H9 (cell line): ENCODE measurements at regions not wholly inside any gene's neighbourhood (a gene's known extent, or its start where the extent isn't known, plus 50 kb on each side); places are given as distances from the start of the nearest gene placed in this dataset.

ENCODE experiments used
- DNase-seq: peaks from one replicate; pipeline ENCODE4 v3.0.0-alpha.2; 2017
- H2AFZ ChIP-seq: one replicate; pipeline ENCODE4 v1.6.1; 2013; ENCODE audit warnings: mild to moderate bottlenecking, low read length, control low read depth, moderate library complexity
- H2AK5ac ChIP-seq: 2 replicates; pipeline ENCODE4 v1.6.1; 2013; ENCODE audit warnings: low read length, control low read depth, mixed read lengths; ENCODE audit not compliant: insufficient read length
- H2BK120ac ChIP-seq: one replicate; pipeline ENCODE4 v1.6.1; 2013; ENCODE audit warnings: low read depth, mild to moderate bottlenecking, low read length, control low read depth, inconsistent platforms; ENCODE audit not compliant: poor library complexity, severe bottlenecking
- H2BK12ac ChIP-seq: 2 replicates; pipeline ENCODE4 v1.6.1; 2013; ENCODE audit warnings: low read length, control low read depth, mixed read lengths, low read depth; ENCODE audit not compliant: insufficient read length
- H2BK15ac ChIP-seq: 2 replicates; pipeline ENCODE4 v1.6.1; 2013; ENCODE audit warnings: low read depth, low read length, control low read depth
- H2BK20ac ChIP-seq: one replicate; pipeline ENCODE4 v1.6.1; 2013; ENCODE audit warnings: low read depth, mild to moderate bottlenecking, low read length, control low read depth, inconsistent platforms; ENCODE audit not compliant: poor library complexity, severe bottlenecking
- H2BK5ac ChIP-seq: 2 replicates; pipeline ENCODE4 v1.6.1; 2013; ENCODE audit warnings: low read length, control low read depth, mixed read lengths; ENCODE audit not compliant: insufficient read length
- H3K14ac ChIP-seq: 2 replicates; pipeline ENCODE4 v1.6.1; 2013; ENCODE audit warnings: low read length, control low read depth; ENCODE audit not compliant: insufficient read depth
- H3K18ac ChIP-seq: 2 replicates; pipeline ENCODE4 v1.6.1; 2013; ENCODE audit warnings: low read depth, mild to moderate bottlenecking, mixed read lengths, low read length, control low read depth; ENCODE audit not compliant: insufficient read length
- H3K23ac ChIP-seq: 2 replicates; pipeline ENCODE4 v1.6.1; 2013; ENCODE audit warnings: low read length, control low read depth, mixed read lengths, low read depth; ENCODE audit not compliant: insufficient read length
- H3K23me2 ChIP-seq: 2 replicates; pipeline ENCODE4 v1.6.1; 2013; ENCODE audit warnings: low read depth, mild to moderate bottlenecking, mixed read lengths, low read length, control low read depth; ENCODE audit not compliant: insufficient read length, poor library complexity, severe bottlenecking
- H3K27ac ChIP-seq: 2 replicates; pipeline ENCODE4 v1.5.1; 2013; ENCODE audit warnings: low read length, control low read depth, mixed read lengths, low read depth; ENCODE audit not compliant: insufficient read length
- H3K27me3 ChIP-seq: 2 replicates; pipeline ENCODE4 v1.6.1; 2013; ENCODE audit warnings: low read length, control low read depth, inconsistent platforms; ENCODE audit not compliant: insufficient read depth
- H3K4ac ChIP-seq: 2 replicates; pipeline ENCODE4 v1.6.1; 2013; ENCODE audit warnings: low read depth, mild to moderate bottlenecking, control low read depth, inconsistent platforms, low read length, moderate library complexity
- H3K4me1 ChIP-seq: 2 replicates; pipeline ENCODE4 v1.6.1; 2013; ENCODE audit warnings: low read length, control low read depth, inconsistent platforms; ENCODE audit not compliant: insufficient read depth
- H3K4me2 ChIP-seq: 2 replicates; pipeline ENCODE4 v1.6.1; 2013; ENCODE audit warnings: low read length, control low read depth, mixed read lengths; ENCODE audit not compliant: insufficient read length, insufficient read depth
- H3K56ac ChIP-seq: 2 replicates; pipeline ENCODE4 v1.6.1; 2013; ENCODE audit warnings: low read depth, mild to moderate bottlenecking, mixed read lengths, low read length, control low read depth; ENCODE audit not compliant: insufficient read length
- H3K79me1 ChIP-seq: 2 replicates; pipeline ENCODE4 v1.6.1; 2013; ENCODE audit warnings: low read depth, mild to moderate bottlenecking, moderate library complexity, low read length, control low read depth, inconsistent platforms; ENCODE audit not compliant: insufficient read depth, poor library complexity, severe bottlenecking
- H3K79me2 ChIP-seq: 2 replicates; pipeline ENCODE4 v1.6.1; 2013; ENCODE audit warnings: low read length, control low read depth, inconsistent platforms; ENCODE audit not compliant: insufficient read depth
- H3K9ac ChIP-seq: 2 replicates; pipeline ENCODE4 v1.6.1; 2013; ENCODE audit warnings: low read length, control low read depth, mixed read lengths; ENCODE audit not compliant: insufficient read length; ENCODE audit errors: extremely low read depth
- H3K9me3 ChIP-seq: one replicate; pipeline ENCODE4 v1.6.1; 2013; ENCODE audit warnings: low read depth, low read length, inconsistent platforms; ENCODE audit not compliant: control insufficient read depth
- H3T11ph ChIP-seq: one replicate; pipeline ENCODE4 v1.6.1; 2013; ENCODE audit warnings: mild to moderate bottlenecking, low read length, control low read depth, inconsistent platforms
- H4K20me1 ChIP-seq: one replicate; pipeline ENCODE4 v1.6.1; 2013; ENCODE audit not compliant: control insufficient read depth, insufficient read length, insufficient read depth
- H4K5ac ChIP-seq: 2 replicates; pipeline ENCODE4 v1.6.1; 2013; ENCODE audit warnings: low read depth, mild to moderate bottlenecking, mixed read lengths, low read length, control low read depth; ENCODE audit not compliant: insufficient read length
- H4K8ac ChIP-seq: replicated peaks from 2 replicates; pipeline ENCODE4 v1.6.1; 2013; ENCODE audit warnings: low read length, control low read depth, mixed read lengths, low read depth; ENCODE audit not compliant: insufficient read length
- H4K91ac ChIP-seq: 2 replicates; pipeline ENCODE4 v1.6.1; 2013; ENCODE audit warnings: low read depth, mild to moderate bottlenecking, moderate library complexity, mixed read lengths, low read length, control low read depth; ENCODE audit not compliant: insufficient read length
- H3K27ac Mint-ChIP-seq, 3 experiments: 2 replicates in 2 of 3; 3 replicates in 1 of 3; pipeline ENCODE4 v1.8.0; 2020 to 2021; ENCODE audit warnings: mixed read lengths in 3 of 3, mild to moderate bottlenecking in 1 of 3, moderate library complexity in 1 of 3
- H3K27me3 Mint-ChIP-seq: 2 replicates; pipeline ENCODE4 v1.8.0; 2021; ENCODE audit warnings: low read depth, mild to moderate bottlenecking, moderate library complexity, mixed read lengths
- H3K36me3 Mint-ChIP-seq, 3 experiments: 2 replicates in 2 of 3; 3 replicates in 1 of 3; pipeline ENCODE4 v1.8.0; 2020 to 2021; ENCODE audit warnings: low read depth in 3 of 3, mixed read lengths in 3 of 3; ENCODE audit not compliant: insufficient read depth in 1 of 3
- H3K4me1 Mint-ChIP-seq, 2 experiments: 2 replicates each; pipeline ENCODE4 v1.8.0; 2020; ENCODE audit warnings: mixed read lengths in 2 of 2
- H3K4me3 Mint-ChIP-seq, 2 experiments: 2 replicates in 1 of 2; 3 replicates in 1 of 2; pipeline ENCODE4 v1.8.0; 2020 to 2021; ENCODE audit warnings: mild to moderate bottlenecking in 2 of 2, mixed read lengths in 2 of 2, moderate library complexity in 1 of 2
- H3K9me3 Mint-ChIP-seq, 2 experiments: 2 replicates in 1 of 2; 3 replicates in 1 of 2; pipeline ENCODE4 v1.8.0; 2020; ENCODE audit warnings: mild to moderate bottlenecking in 2 of 2, mixed read lengths in 2 of 2, moderate library complexity in 1 of 2
- CTCF ChIP-seq: fragments of 200-600 bp; sonication (generic); conservative IDR thresholded peaks from 3 replicates; pipeline ENCODE4 v1.8.0; 2021; ENCODE audit warnings: antibody characterized with exemption, mild to moderate bottlenecking
- WGBS: extraction: QIAGEN DNeasy Blood & Tissue Kit; methylation state at CpG from one replicate; pipeline ENCODE4 v1.1.7; 2013; ENCODE audit warnings: missing lambda C conversion rate, low lambda C conversion rate, mixed read lengths; ENCODE audit not compliant: insufficient read length; ENCODE audit errors: extremely low coverage; 5-methylcytosine and 5-hydroxymethylcytosine counted together

- H2BK5ac ChIP-seq: no peak overlapping the region
- no peaks in the 10 kb centered on the region for H3K79me2 ChIP-seq
- H3K27ac ChIP-seq: no peak overlapping the region
- no peak overlapping the region for H2BK20ac ChIP-seq
- no peak for TF ChIP-seq CTCF
- H2BK120ac ChIP-seq: no peak overlapping the region
- Mint-ChIP-seq H3K27ac (no peak overlapping the region), H3K36me3 (no peaks in the 10 kb centered on the region), H3K9me3 (no peaks in the 10 kb centered on the region), H3K27me3 (no peaks in the 10 kb centered on the region), H3K4me3 (no peak overlapping the region), H3K4me1 (peaks cover 7 to 12% of the 10 kb centered on the region in 2 experiments)
- peaks cover 2% of the 10 kb centered on the region; the same call in 1 of the 2 replicates for H3K4me1 ChIP-seq
- no CpG with 5 or more reads among the region's 1 CpG for WGBS
- H3K18ac ChIP-seq: no peak overlapping the region
- DNase-seq: no peak
- no peak overlapping the region for H3K4ac ChIP-seq
- no peak overlapping the region for H2BK15ac ChIP-seq
- no peak overlapping the region for H2AK5ac ChIP-seq
- no peak overlapping the region for H3K14ac ChIP-seq
- no peak overlapping the region for H4K5ac ChIP-seq
- no peak overlapping the region for H2AFZ ChIP-seq
- H3T11ph ChIP-seq: no peak overlapping the region
- H3K27me3 ChIP-seq: no peaks in the 10 kb centered on the region
- H3K4me2 ChIP-seq: no peak overlapping the region
- no peak overlapping the region for H3K56ac ChIP-seq
- H2BK12ac ChIP-seq: no peak overlapping the region
- no peak overlapping the region for H3K23ac ChIP-seq
- H3K79me1 ChIP-seq: no peaks in the 10 kb centered on the region
- no peaks in the 10 kb centered on the region for H3K23me2 ChIP-seq
- H4K8ac ChIP-seq: no peak overlapping the region
- H4K91ac ChIP-seq: no peak overlapping the region
- no peaks in the 10 kb centered on the region for H3K9me3 ChIP-seq
- no peaks in the 10 kb centered on the region for H4K20me1 ChIP-seq
- H3K9ac ChIP-seq: no peak overlapping the region
Observed at GRCh38 chr5:74280306-74280705, 360.2 kb downstream of the ENC1 start.
